GM21515 (cell line): ENCODE measurements at regions not wholly inside any gene's neighbourhood (a gene's known extent, or its start where the extent isn't known, plus 50 kb on each side); places are given as distances from the start of the nearest gene placed in this dataset.

ENCODE experiments used
- ATAC-seq: cut with Tn5 transposase; IDR thresholded peaks from one replicate; pipeline ENCODE4 v1.9.1; 2021; ENCODE audit not compliant: unreplicated experiment

GRCh38 chr2:192854706-192855105 is 660.0 kb upstream of the TMEFF2 start:
- ATAC-seq, result no peak

GRCh38 chr2:192854031-192854430 is 659.3 kb upstream of the TMEFF2 start:
- ATAC-seq, result no peak

- no peak for ATAC-seq
Measured at GRCh38 chr2:192828947-192829346, 634.2 kb upstream of the TMEFF2 start.

GRCh38 chr2:192828175-192828574 is 633.4 kb upstream of the TMEFF2 start:
- no peak for ATAC-seq

- no peak for ATAC-seq
Measured at GRCh38 chr2:192827735-192828134, 633.0 kb upstream of the TMEFF2 start.

GRCh38 chr2:192814376-192814775 is 619.6 kb upstream of the TMEFF2 start:
- no peak for ATAC-seq

GRCh38 chr2:192813341-192813740 is 618.6 kb upstream of the TMEFF2 start:
- no peak for ATAC-seq

GRCh38 chr2:192809173-192809572 is 614.4 kb upstream of the TMEFF2 start:
- no peak for ATAC-seq

- no peak for ATAC-seq
Measured at GRCh38 chr2:192783643-192784042, 588.9 kb upstream of the TMEFF2 start.

- no peak for ATAC-seq
Measured at GRCh38 chr2:192775459-192776262, 580.9 kb upstream of the TMEFF2 start.

- no peak for ATAC-seq
Measured at GRCh38 chr2:192775011-192775410, 580.3 kb upstream of the TMEFF2 start.

- no peak for ATAC-seq
Measured at GRCh38 chr2:192773044-192773443, 578.3 kb upstream of the TMEFF2 start.

GRCh38 chr2:192749611-192750200 is 555.0 kb upstream of the TMEFF2 start:
- ATAC-seq, result no peak

- ATAC-seq, result no peak
Measured at GRCh38 chr2:192741889-192742288, 547.2 kb upstream of the TMEFF2 start.

GRCh38 chr2:192735447-192735846 is 540.7 kb upstream of the TMEFF2 start:
- no peak for ATAC-seq

GRCh38 chr2:192729369-192729768 is 534.6 kb upstream of the TMEFF2 start:
- no peak for ATAC-seq

- ATAC-seq, result no peak
Measured at GRCh38 chr2:192725991-192726390, 531.3 kb upstream of the TMEFF2 start.

- ATAC-seq, result no peak
Measured at GRCh38 chr2:192719629-192720028, 524.9 kb upstream of the TMEFF2 start.

GRCh38 chr2:192718340-192718739 is 523.6 kb upstream of the TMEFF2 start:
- no peak for ATAC-seq

- no peak for ATAC-seq
Measured at GRCh38 chr2:192700934-192701333, 506.2 kb upstream of the TMEFF2 start.

- ATAC-seq, result no peak
Measured at GRCh38 chr2:192697880-192698279, 503.1 kb upstream of the TMEFF2 start.

GRCh38 chr2:192696857-192697256 is 502.1 kb upstream of the TMEFF2 start:
- ATAC-seq, result no peak

- ATAC-seq, result no peak
Measured at GRCh38 chr2:192687015-192687414, 492.3 kb upstream of the TMEFF2 start.
